Ishikawa (cell line): ENCODE measurements at regions not wholly inside any gene's neighbourhood (a gene's known extent, or its start where the extent isn't known, plus 50 kb on each side); places are given as distances from the start of the nearest gene placed in this dataset.

Source experiments
- CEBPB ChIP-seq: IDR thresholded peaks from 2 replicates; pipeline ENCODE4 v1.6.1; 2012
- CREB1 ChIP-seq: IDR thresholded peaks from 2 replicates; pipeline ENCODE4 v1.6.1; 2012; ENCODE audit warnings: low read depth
- EGR1 ChIP-seq: IDR thresholded peaks from 2 replicates; pipeline ENCODE4 v1.6.1; 2012
- EP300 ChIP-seq: IDR thresholded peaks from 2 replicates; pipeline ENCODE4 v1.6.1; 2012; ENCODE audit warnings: borderline replicate concordance
- FOXM1 ChIP-seq: IDR thresholded peaks from 2 replicates; pipeline ENCODE4 v1.6.1; 2012; ENCODE audit warnings: low read depth, borderline replicate concordance
- NFIC ChIP-seq: IDR thresholded peaks from 2 replicates; pipeline ENCODE4 v1.6.1; 2012
- RAD21 ChIP-seq: IDR thresholded peaks from 2 replicates; pipeline ENCODE4 v1.6.1; 2012; ENCODE audit warnings: low read depth
- TAF1 ChIP-seq: IDR thresholded peaks from 2 replicates; pipeline ENCODE4 v1.6.1; 2012; ENCODE audit warnings: low read depth, mild to moderate bottlenecking
- TCF12 ChIP-seq: IDR thresholded peaks from 2 replicates; pipeline ENCODE4 v1.6.1; 2012; ENCODE audit warnings: low read depth
- TEAD4 ChIP-seq: IDR thresholded peaks from 2 replicates; pipeline ENCODE4 v1.6.1; 2012
- USF1 ChIP-seq: IDR thresholded peaks from 2 replicates; pipeline ENCODE4 v1.6.1; 2012
- YY1 ChIP-seq: IDR thresholded peaks from 2 replicates; pipeline ENCODE4 v1.6.1; 2012; ENCODE audit warnings: low read depth
- ZBTB7A ChIP-seq: IDR thresholded peaks from 2 replicates; pipeline ENCODE4 v1.6.1; 2012; ENCODE audit warnings: low read depth
- TF ChIP-seq, protein P1 (sequence below): IDR thresholded peaks from 2 replicates; pipeline ENCODE4 v1.6.1; 2012; ENCODE audit warnings: low read depth, mild to moderate bottlenecking
- TF ChIP-seq, protein P2 (sequence below): IDR thresholded peaks from 2 replicates; pipeline ENCODE4 v1.6.1; 2012

DNA sequence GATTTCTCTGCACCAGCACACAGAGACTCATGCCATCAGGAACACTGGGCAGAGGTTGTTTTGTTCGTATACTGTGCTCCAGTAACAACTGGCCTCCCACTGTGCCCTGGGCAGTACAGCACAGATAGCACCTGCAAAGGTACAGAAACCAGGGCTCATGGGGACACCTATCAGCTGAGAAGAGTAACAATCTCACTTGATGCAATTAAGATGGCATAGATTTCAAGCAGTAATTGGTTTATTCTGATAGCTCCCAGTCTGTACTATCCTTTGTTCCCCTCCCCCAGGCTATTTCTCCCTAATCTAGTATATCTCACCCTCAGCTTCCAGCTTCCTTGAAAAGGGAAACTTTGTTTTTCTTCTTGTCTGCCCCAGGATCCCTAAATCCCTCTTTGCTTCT, 343.9 kb upstream of the MMADHC start:
- TF ChIP-seq USF1 (no peak), FOXM1 (no peak), NFIC (no peak), TEAD4 (no peak), EP300 (no peak), YY1 (no peak), TAF1 (no peak), CEBPB (no peak), CREB1 (no peak), EGR1 (no peak), RAD21 (no peak), ZBTB7A (no peak), TCF12 (no peak)
- TF ChIP-seq, protein P1, sequence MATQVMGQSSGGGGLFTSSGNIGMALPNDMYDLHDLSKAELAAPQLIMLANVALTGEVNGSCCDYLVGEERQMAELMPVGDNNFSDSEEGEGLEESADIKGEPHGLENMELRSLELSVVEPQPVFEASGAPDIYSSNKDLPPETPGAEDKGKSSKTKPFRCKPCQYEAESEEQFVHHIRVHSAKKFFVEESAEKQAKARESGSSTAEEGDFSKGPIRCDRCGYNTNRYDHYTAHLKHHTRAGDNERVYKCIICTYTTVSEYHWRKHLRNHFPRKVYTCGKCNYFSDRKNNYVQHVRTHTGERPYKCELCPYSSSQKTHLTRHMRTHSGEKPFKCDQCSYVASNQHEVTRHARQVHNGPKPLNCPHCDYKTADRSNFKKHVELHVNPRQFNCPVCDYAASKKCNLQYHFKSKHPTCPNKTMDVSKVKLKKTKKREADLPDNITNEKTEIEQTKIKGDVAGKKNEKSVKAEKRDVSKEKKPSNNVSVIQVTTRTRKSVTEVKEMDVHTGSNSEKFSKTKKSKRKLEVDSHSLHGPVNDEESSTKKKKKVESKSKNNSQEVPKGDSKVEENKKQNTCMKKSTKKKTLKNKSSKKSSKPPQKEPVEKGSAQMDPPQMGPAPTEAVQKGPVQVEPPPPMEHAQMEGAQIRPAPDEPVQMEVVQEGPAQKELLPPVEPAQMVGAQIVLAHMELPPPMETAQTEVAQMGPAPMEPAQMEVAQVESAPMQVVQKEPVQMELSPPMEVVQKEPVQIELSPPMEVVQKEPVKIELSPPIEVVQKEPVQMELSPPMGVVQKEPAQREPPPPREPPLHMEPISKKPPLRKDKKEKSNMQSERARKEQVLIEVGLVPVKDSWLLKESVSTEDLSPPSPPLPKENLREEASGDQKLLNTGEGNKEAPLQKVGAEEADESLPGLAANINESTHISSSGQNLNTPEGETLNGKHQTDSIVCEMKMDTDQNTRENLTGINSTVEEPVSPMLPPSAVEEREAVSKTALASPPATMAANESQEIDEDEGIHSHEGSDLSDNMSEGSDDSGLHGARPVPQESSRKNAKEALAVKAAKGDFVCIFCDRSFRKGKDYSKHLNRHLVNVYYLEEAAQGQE: no peak
- TF ChIP-seq, protein P2, sequence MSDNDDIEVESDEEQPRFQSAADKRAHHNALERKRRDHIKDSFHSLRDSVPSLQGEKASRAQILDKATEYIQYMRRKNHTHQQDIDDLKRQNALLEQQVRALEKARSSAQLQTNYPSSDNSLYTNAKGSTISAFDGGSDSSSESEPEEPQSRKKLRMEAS: no peak

DNA sequence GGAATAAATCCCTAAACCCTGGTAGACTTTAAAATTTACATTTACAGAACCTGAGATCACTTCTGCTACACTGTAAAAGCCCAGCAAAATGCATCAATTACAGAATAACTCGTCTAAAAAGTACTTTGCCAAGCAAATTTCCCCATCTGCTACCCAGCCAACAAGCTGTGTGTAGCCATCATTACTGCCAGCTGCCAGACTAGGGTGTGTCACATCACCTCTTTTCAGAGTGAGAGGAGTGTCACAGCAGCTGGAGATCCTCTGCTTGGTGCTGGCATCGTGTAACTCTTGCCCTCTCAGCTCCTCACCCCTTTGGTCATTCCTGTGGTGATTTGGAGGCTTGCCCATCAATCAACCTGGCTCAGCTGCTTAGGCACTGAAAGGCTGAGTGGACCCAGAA, 340.4 kb upstream of the MMADHC start:
- TF ChIP-seq, protein P1: no peak
- TF ChIP-seq CEBPB: no peak
- TF ChIP-seq EGR1: no peak
- TF ChIP-seq, protein P2: no peak
- no peak for TF ChIP-seq TCF12
- no peak for TF ChIP-seq EP300
- no peak for TF ChIP-seq FOXM1
- no peak for TF ChIP-seq TAF1
- no peak for TF ChIP-seq ZBTB7A
- TF ChIP-seq YY1: no peak
- TF ChIP-seq NFIC: no peak
- no peak for TF ChIP-seq CREB1
- no peak for TF ChIP-seq USF1
- no peak for TF ChIP-seq TEAD4
- no peak for TF ChIP-seq RAD21

DNA sequence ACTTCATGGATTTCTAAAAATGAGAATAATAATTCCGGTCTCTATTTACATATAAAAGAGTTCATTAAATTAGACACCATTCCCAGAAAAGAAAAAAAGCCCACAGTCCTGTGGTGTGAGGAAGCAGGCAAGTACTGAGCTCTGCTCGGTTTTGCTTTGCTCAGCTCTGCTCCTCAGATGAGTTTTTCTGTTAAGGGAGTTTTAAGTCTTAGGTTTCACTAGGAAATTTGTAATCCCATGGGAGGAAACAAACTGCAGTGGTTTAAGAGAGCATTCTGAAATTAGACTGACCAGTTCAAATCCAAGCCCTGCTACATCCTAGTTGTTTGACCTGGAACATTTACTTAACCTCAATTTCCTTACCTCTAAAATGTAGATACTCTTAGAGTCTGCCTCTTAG, 338.6 kb upstream of the MMADHC start:
- no peak for TF ChIP-seq CREB1
- no peak for TF ChIP-seq USF1
- no peak for TF ChIP-seq ZBTB7A
- TF ChIP-seq EGR1: no peak
- no peak for TF ChIP-seq FOXM1
- no peak for TF ChIP-seq TCF12
- no peak for TF ChIP-seq TEAD4
- TF ChIP-seq, protein P1: no peak
- TF ChIP-seq, protein P2: no peak
- TF ChIP-seq NFIC: no peak
- TF ChIP-seq RAD21: no peak
- TF ChIP-seq EP300: no peak
- TF ChIP-seq CEBPB: no peak
- no peak for TF ChIP-seq TAF1
- TF ChIP-seq YY1: no peak
